NOMO-1 (cell line): ENCODE measurements at regions not wholly inside any gene's neighbourhood (a gene's known extent, or its start where the extent isn't known, plus 50 kb on each side); places are given as distances from the start of the nearest gene placed in this dataset.
"Not testable (repeated sequence)": the region's sequence is repeated elsewhere in the genome, so short reads cannot be mapped to it uniquely, and the experiment has no call there.

Source experiments
- DNase-seq, 2 experiments: peaks; one replicate each; lab custom pipeline; 2025; ENCODE audit not compliant: unreplicated experiment in 2 of 2; lab: John Stamatoyannopoulos, UW

- DNase-seq: no peak
Measured at GRCh38 chr5:158050421-158050820, 191.5 kb upstream of the CLINT1 start.

GRCh38 chr5:158049459-158049858, 190.5 kb upstream of the CLINT1 start:
- no peak for DNase-seq

- no peak for DNase-seq
Measured at GRCh38 chr5:158045696-158046095, 186.8 kb upstream of the CLINT1 start.

- no peak for DNase-seq
Measured at GRCh38 chr5:158039911-158040347, 181.0 kb upstream of the CLINT1 start.

- DNase-seq: no peak
Measured at GRCh38 chr5:158039441-158039840, 180.5 kb upstream of the CLINT1 start.

GRCh38 chr5:158036983-158037595, 178.1 kb upstream of the CLINT1 start:
- DNase-seq: not testable (repeated sequence)

GRCh38 chr5:158034586-158034985, 175.6 kb upstream of the CLINT1 start:
- DNase-seq: not testable (repeated sequence)

GRCh38 chr5:158033724-158034123, 174.8 kb upstream of the CLINT1 start:
- no peak for DNase-seq

GRCh38 chr5:158033076-158033475, 174.1 kb upstream of the CLINT1 start:
- no peak for DNase-seq

- no peak for DNase-seq
Measured at GRCh38 chr5:158032246-158032645, 173.3 kb upstream of the CLINT1 start.

GRCh38 chr5:158027806-158028775, 169.1 kb upstream of the CLINT1 start:
- DNase-seq: no peak

- no peak for DNase-seq
Measured at GRCh38 chr5:158026304-158027031, 167.5 kb upstream of the CLINT1 start.

GRCh38 chr5:158023266-158023665, 164.3 kb upstream of the CLINT1 start:
- no peak for DNase-seq

- DNase-seq: no peak
Measured at GRCh38 chr5:158022837-158023236, 163.9 kb upstream of the CLINT1 start.

GRCh38 chr5:158022393-158022792, 163.4 kb upstream of the CLINT1 start:
- DNase-seq: no peak

- DNase-seq: no peak
Measured at GRCh38 chr5:158020555-158021418, 161.8 kb upstream of the CLINT1 start.

- no peak for DNase-seq
Measured at GRCh38 chr5:158017469-158017868, 158.5 kb upstream of the CLINT1 start.

- DNase-seq: no peak
Measured at GRCh38 chr5:158014372-158014771, 155.4 kb upstream of the CLINT1 start.

- DNase-seq: no peak
Measured at GRCh38 chr5:158013939-158014338, 155.0 kb upstream of the CLINT1 start.

GRCh38 chr5:158013303-158013702, 154.4 kb upstream of the CLINT1 start:
- no peak for DNase-seq
